ENCODE measurements at regions not wholly inside any gene's neighbourhood (a gene's known extent, or its start where the extent isn't known, plus 50 kb on each side); places are given as distances from the start of the nearest gene placed in this dataset.
"Not testable (repeated sequence)": the region's sequence is repeated elsewhere in the genome, so short reads cannot be mapped to it uniquely, and the experiment has no call there.

- H3K27ac ChIP-seq (ENCODE audit: insufficient read length, low read depth, low read length) = no peak overlapping the region
- H3K18ac ChIP-seq (ENCODE audit: insufficient read length, low read depth, low read length) = no peak overlapping the region
- no peak for DNase-seq
- H3K4me3 Mint-ChIP-seq = no peak overlapping the region; a peak in 1 of 5 replicates
- no peak overlapping the region for H3K4ac ChIP-seq (ENCODE audit: low read depth, low read length)
- H3K4me1 ChIP-seq (ENCODE audit: insufficient read depth, low read length) = peaks cover 17% of the 10 kb centered on the region; the same call in 1 of the 2 replicates
- no peak overlapping the region for H3T11ph ChIP-seq (ENCODE audit: low read length)
- no peak overlapping the region for H4K91ac ChIP-seq (ENCODE audit: insufficient read length, low read depth, low read length)
- H4K5ac ChIP-seq (ENCODE audit: insufficient read length, low read depth, low read length) = no peak overlapping the region
- peaks cover 1% of the 10 kb centered on the region for H3K27me3 Mint-ChIP-seq (ENCODE audit: low read depth)
- H2BK15ac ChIP-seq (ENCODE audit: low read depth, low read length) = no peak overlapping the region
- no peak overlapping the region for H2BK20ac ChIP-seq (ENCODE audit: low read depth, low read length, poor library complexity, severe bottlenecking)
- no peak for TF ChIP-seq CTCF (conservative IDR thresholded peaks at IDR 0.05)
- H3K36me3 Mint-ChIP-seq (ENCODE audit: insufficient read depth in 1 of 3, low read depth in 3 of 3) = no peaks in the 10 kb centered on the region
- no peaks in the 10 kb centered on the region for H3K9me3 Mint-ChIP-seq
- no peaks in the 10 kb centered on the region for H3K79me2 ChIP-seq (ENCODE audit: insufficient read depth, low read length)
- WGBS (ENCODE audit: extremely low coverage, insufficient read length, low lambda C conversion rate) = no CpG with 5 or more reads among the region's 2 CpGs
- no peak overlapping the region for H3K23ac ChIP-seq (ENCODE audit: insufficient read length, low read depth, low read length)
- no peak overlapping the region for H2BK120ac ChIP-seq (ENCODE audit: low read depth, low read length, poor library complexity, severe bottlenecking)
- H3K56ac ChIP-seq (ENCODE audit: insufficient read length, low read depth, low read length) = no peak overlapping the region
- no peaks in the 10 kb centered on the region for H4K20me1 ChIP-seq (ENCODE audit: control insufficient read depth, insufficient read depth, insufficient read length)
- no peak overlapping the region for H4K8ac ChIP-seq (replicated peaks; ENCODE audit: insufficient read length, low read depth, low read length)
- H3K23me2 ChIP-seq (ENCODE audit: insufficient read length, low read depth, low read length, poor library complexity, severe bottlenecking) = no peaks in the 10 kb centered on the region
- H2AFZ ChIP-seq (ENCODE audit: low read length) = no peak overlapping the region
- no peak overlapping the region for H2BK5ac ChIP-seq (ENCODE audit: insufficient read length, low read length)
- H3K14ac ChIP-seq (ENCODE audit: insufficient read depth, low read length) = no peak overlapping the region
- no peak overlapping the region for H2AK5ac ChIP-seq (ENCODE audit: insufficient read length, low read length)
- H3K79me1 ChIP-seq (ENCODE audit: insufficient read depth, low read depth, low read length, poor library complexity, severe bottlenecking) = no peaks in the 10 kb centered on the region
- H2BK12ac ChIP-seq (ENCODE audit: insufficient read length, low read depth, low read length) = no peak overlapping the region
- H3K4me1 Mint-ChIP-seq = peaks cover 46 to 54% of the 10 kb centered on the region in 2 experiments
- H3K4me2 ChIP-seq (ENCODE audit: insufficient read depth, insufficient read length, low read length) = no peak overlapping the region
- no peaks in the 10 kb centered on the region for H3K27me3 ChIP-seq (ENCODE audit: insufficient read depth, low read length)
- no peak overlapping the region for H3K9ac ChIP-seq (ENCODE audit: extremely low read depth, insufficient read length, low read length)
- H3K9me3 ChIP-seq (ENCODE audit: control insufficient read depth, low read depth, low read length) = no peaks in the 10 kb centered on the region
- H3K27ac Mint-ChIP-seq = no peak overlapping the region
Measured at GRCh38 chr1:60942291-60942690, 140.1 kb upstream of the NFIA start.

DNA sequence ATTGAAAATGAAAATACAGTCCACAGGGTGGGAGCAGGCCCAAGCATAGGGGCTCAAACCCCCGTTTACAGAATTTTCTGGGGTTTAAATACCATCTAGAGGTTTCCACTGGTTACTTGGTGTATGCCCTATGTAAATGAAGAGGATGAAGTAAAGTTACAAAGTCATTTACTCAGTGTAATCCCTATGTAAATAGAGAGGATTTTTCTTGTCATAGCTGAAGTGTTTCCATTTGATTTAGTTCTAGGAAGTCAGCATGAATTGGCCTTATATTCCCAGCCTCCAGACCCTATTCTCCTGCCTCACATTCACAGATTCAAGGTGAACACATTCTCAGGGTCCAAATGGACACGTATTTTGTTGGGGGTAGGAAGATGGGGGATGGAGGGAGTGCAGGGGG, 141.7 kb upstream of the NFIA start:
- DNase-seq; H2BK12ac ChIP-seq (ENCODE audit: insufficient read length, low read depth, low read length); H3K27ac ChIP-seq (ENCODE audit: insufficient read length, low read depth, low read length); H3K4me2 ChIP-seq (ENCODE audit: insufficient read depth, insufficient read length, low read length); H2BK5ac ChIP-seq (ENCODE audit: insufficient read length, low read length); H2AFZ ChIP-seq (ENCODE audit: low read length); H4K20me1 ChIP-seq (ENCODE audit: control insufficient read depth, insufficient read depth, insufficient read length); H3K9me3 Mint-ChIP-seq; H4K8ac ChIP-seq (replicated peaks; ENCODE audit: insufficient read length, low read depth, low read length); H3T11ph ChIP-seq (ENCODE audit: low read length); H2BK120ac ChIP-seq (ENCODE audit: low read depth, low read length, poor library complexity, severe bottlenecking); H4K5ac ChIP-seq (ENCODE audit: insufficient read length, low read depth, low read length); H3K4ac ChIP-seq (ENCODE audit: low read depth, low read length); H3K79me2 ChIP-seq (ENCODE audit: insufficient read depth, low read length); H3K36me3 Mint-ChIP-seq (ENCODE audit: insufficient read depth in 1 of 3, low read depth in 3 of 3); H3K79me1 ChIP-seq (ENCODE audit: insufficient read depth, low read depth, low read length, poor library complexity, severe bottlenecking); H4K91ac ChIP-seq (ENCODE audit: insufficient read length, low read depth, low read length); H2BK20ac ChIP-seq (ENCODE audit: low read depth, low read length, poor library complexity, severe bottlenecking); H3K27me3 Mint-ChIP-seq (ENCODE audit: low read depth); H3K9me3 ChIP-seq (ENCODE audit: control insufficient read depth, low read depth, low read length); H3K27ac Mint-ChIP-seq; H3K23me2 ChIP-seq (ENCODE audit: insufficient read length, low read depth, low read length, poor library complexity, severe bottlenecking); H3K9ac ChIP-seq (ENCODE audit: extremely low read depth, insufficient read length, low read length); H3K56ac ChIP-seq (ENCODE audit: insufficient read length, low read depth, low read length); H2BK15ac ChIP-seq (ENCODE audit: low read depth, low read length); H3K4me3 Mint-ChIP-seq; H3K18ac ChIP-seq (ENCODE audit: insufficient read length, low read depth, low read length); H3K27me3 ChIP-seq (ENCODE audit: insufficient read depth, low read length); H3K14ac ChIP-seq (ENCODE audit: insufficient read depth, low read length); H2AK5ac ChIP-seq (ENCODE audit: insufficient read length, low read length); H3K23ac ChIP-seq (ENCODE audit: insufficient read length, low read depth, low read length): not testable (repeated sequence)
- no CpG with 5 or more reads among the region's 2 CpGs for WGBS (ENCODE audit: extremely low coverage, insufficient read length, low lambda C conversion rate)
- peaks cover 50 to 70% of the 10 kb centered on the region in 2 experiments for H3K4me1 Mint-ChIP-seq
- H3K4me1 ChIP-seq (ENCODE audit: insufficient read depth, low read length) = peaks cover 14% of the 10 kb centered on the region; the same call in 1 of the 2 replicates
